GM23338 (cell line): ENCODE measurements at regions not wholly inside any gene's neighbourhood (a gene's known extent, or its start where the extent isn't known, plus 50 kb on each side); places are given as distances from the start of the nearest gene placed in this dataset.

ENCODE experiments used
- ATAC-seq: fragments of 200-7000 bp; cut with Tn5 transposase; 3 replicates; pipeline ENCODE4 v1.9.1; 2020
- DNase-seq: peaks from one replicate; pipeline ENCODE4 v3.0.0-alpha.2; 2015; ENCODE audit warnings: low spot score
- H2AFZ ChIP-seq: fragments of 200-600 bp; sonication (generic); 2 replicates; pipeline ENCODE4 v1.8.0; 2016; ENCODE audit warnings: antibody characterized with exemption, mild to moderate bottlenecking, moderate library complexity
- H3F3A ChIP-seq: fragments of 200-600 bp; sonication (generic); replicated peaks from 2 replicates; pipeline ENCODE4 v1.8.0; 2017; ENCODE audit warnings: antibody characterized with exemption, mixed run types, low read depth
- H3K27ac ChIP-seq: fragments of 200-600 bp; sonication (generic); 2 replicates; pipeline ENCODE4 v1.6.1; 2016; ENCODE audit warnings: low read depth
- H3K27me3 ChIP-seq: fragments of 200-600 bp; sonication (generic); 2 replicates; pipeline ENCODE4 v1.8.0; 2016; ENCODE audit warnings: mild to moderate bottlenecking, mixed run types, moderate library complexity; ENCODE audit not compliant: insufficient read depth
- H3K36me3 ChIP-seq: fragments of 200-600 bp; sonication (generic); 2 replicates; pipeline ENCODE4 v1.8.0; 2016; ENCODE audit warnings: mild to moderate bottlenecking; ENCODE audit not compliant: insufficient read depth
- H3K4me1 ChIP-seq: fragments of 200-600 bp; sonication (generic); 2 replicates; pipeline ENCODE4 v1.8.0; 2016; ENCODE audit warnings: mild to moderate bottlenecking, moderate library complexity; ENCODE audit not compliant: insufficient read depth
- H3K4me2 ChIP-seq: fragments of 200-600 bp; sonication (generic); 2 replicates; pipeline ENCODE4 v1.7.1; 2017; ENCODE audit warnings: mixed run types
- H3K4me3 ChIP-seq: fragments of 200-600 bp; sonication (generic); 2 replicates; pipeline ENCODE4 v1.6.1; 2016; ENCODE audit warnings: mixed run types
- H3K79me2 ChIP-seq: fragments of 200-600 bp; sonication (generic); replicated peaks from 2 replicates; pipeline ENCODE4 v1.8.0; 2017; ENCODE audit warnings: mild to moderate bottlenecking; ENCODE audit not compliant: insufficient read depth
- H3K9me2 ChIP-seq: fragments of 200-600 bp; sonication (generic); 2 replicates; pipeline ENCODE4 v1.8.0; 2017; ENCODE audit not compliant: insufficient read depth
- H4K20me1 ChIP-seq: fragments of 200-600 bp; sonication (generic); replicated peaks from 2 replicates; pipeline ENCODE4 v1.8.0; 2017; ENCODE audit warnings: mild to moderate bottlenecking; ENCODE audit not compliant: insufficient read depth
- H3K27ac Mint-ChIP-seq: 2 replicates; pipeline ENCODE4 v1.8.0; 2020; ENCODE audit warnings: inconsistent platforms, mild to moderate bottlenecking, moderate library complexity, mixed read lengths
- H3K27me3 Mint-ChIP-seq: 3 replicates; pipeline ENCODE4 v1.8.0; 2022; ENCODE audit warnings: low read depth, mild to moderate bottlenecking, moderate library complexity, mixed read lengths, inconsistent platforms; ENCODE audit not compliant: insufficient read depth, poor library complexity
- H3K36me3 Mint-ChIP-seq: 3 replicates; pipeline ENCODE4 v1.8.0; 2021; ENCODE audit warnings: low read depth, mild to moderate bottlenecking, inconsistent platforms, moderate library complexity, mixed read lengths
- H3K4me1 Mint-ChIP-seq: 3 replicates; pipeline ENCODE4 v1.8.0; 2020; ENCODE audit warnings: mild to moderate bottlenecking, inconsistent platforms, mixed read lengths
- H3K4me3 Mint-ChIP-seq: 3 replicates; pipeline ENCODE4 v1.8.0; 2021; ENCODE audit warnings: moderate library complexity, mild to moderate bottlenecking, inconsistent platforms, mixed read lengths
- H3K9me3 Mint-ChIP-seq: 3 replicates; pipeline ENCODE4 v1.8.0; 2020; ENCODE audit warnings: moderate library complexity, mild to moderate bottlenecking, inconsistent platforms, mixed read lengths
- CREB1 ChIP-seq: fragments of 250-450 bp; sonication (Bioruptor Pico); IDR thresholded peaks from 2 replicates; pipeline ENCODE4 v1.5.0; 2020; ENCODE audit warnings: low read depth, mild to moderate bottlenecking, moderate library complexity
- EZH2 ChIP-seq: fragments of 200-600 bp; sonication (generic); IDR thresholded peaks from one replicate; pipeline ENCODE4 v1.8.0; 2017; ENCODE audit warnings: antibody characterized with exemption, mild to moderate bottlenecking, low read depth; ENCODE audit not compliant: unreplicated experiment
- EZH2phosphoT487 ChIP-seq: fragments of 200-600 bp; sonication (generic); IDR thresholded peaks from one replicate; pipeline ENCODE4 v1.8.1; 2018; ENCODE audit warnings: antibody characterized with exemption; ENCODE audit not compliant: unreplicated experiment
- JUNB ChIP-seq: IDR thresholded peaks from one replicate; pipeline ENCODE4 v1.6.1; 2016; ENCODE audit warnings: antibody characterized with exemption; ENCODE audit not compliant: unreplicated experiment
- NANOG ChIP-seq: IDR thresholded peaks from 2 replicates; pipeline ENCODE4 v1.6.1; 2016; ENCODE audit warnings: antibody characterized with exemption, borderline replicate concordance
- POLR2AphosphoS5 ChIP-seq: IDR thresholded peaks from 2 replicates; pipeline ENCODE4 v1.6.1; 2016; ENCODE audit warnings: antibody characterized with exemption, low read depth
- STAT1 ChIP-seq: IDR thresholded peaks from one replicate; pipeline ENCODE4 v1.6.1; 2016; ENCODE audit warnings: antibody characterized with exemption; ENCODE audit not compliant: unreplicated experiment
- ZNF114 ChIP-seq: fragments of 250-450 bp; sonication (Bioruptor Pico); IDR thresholded peaks from 2 replicates; pipeline ENCODE4 v1.5.0; 2020; ENCODE audit warnings: mild to moderate bottlenecking, moderate library complexity
- ZNF331 ChIP-seq: fragments of 250-450 bp; sonication (Bioruptor Pico); IDR thresholded peaks from 2 replicates; pipeline ENCODE4 v1.5.0; 2020; ENCODE audit warnings: low read depth, mild to moderate bottlenecking, moderate library complexity
- TF ChIP-seq, protein P1 (sequence below), 2 experiments: fragments of 200-600 bp in 1 of 2; sonication (generic) in 1 of 2; conservative IDR thresholded peaks; 2 replicates each; pipeline versions ENCODE4 v1.5.1 to v1.6.1; 2016 to 2017; ENCODE audit warnings: antibody characterized with exemption in 2 of 2, low read depth in 2 of 2, mild to moderate bottlenecking in 2 of 2, moderate library complexity in 1 of 2
- TF ChIP-seq, protein P2 (sequence below): fragments of 250-450 bp; sonication (Bioruptor Pico); IDR thresholded peaks from 2 replicates; pipeline ENCODE4 v1.5.0; 2020; ENCODE audit warnings: mild to moderate bottlenecking, moderate library complexity
- TF ChIP-seq, protein P3 (sequence below): IDR thresholded peaks from 2 replicates; pipeline ENCODE4 v1.6.1; 2016; ENCODE audit warnings: antibody characterized with exemption

DNA sequence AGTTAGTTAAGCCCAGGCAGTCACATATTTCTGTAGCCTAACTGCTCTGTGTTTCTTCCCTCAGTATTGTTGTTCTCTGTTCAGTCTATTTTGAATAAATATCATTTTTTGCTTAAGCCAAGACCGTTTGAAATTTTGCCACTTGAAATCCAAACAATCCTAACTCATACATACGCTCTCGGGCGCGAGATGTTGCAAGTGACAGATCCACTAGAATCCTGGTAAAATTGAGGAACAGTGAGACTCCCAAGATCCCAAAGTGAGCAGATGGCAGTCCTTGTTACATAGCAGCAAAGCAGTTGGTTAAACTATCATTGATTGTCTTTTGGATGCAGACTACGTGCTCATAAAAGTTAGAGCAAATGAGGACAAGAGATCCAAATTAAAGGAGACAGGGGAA, 625.4 kb downstream of the TBL1XR1 start:
- Mint-ChIP-seq H3K4me1 (peaks cover 7% of the 10 kb centered on the region), H3K4me3 (no peak overlapping the region), H3K36me3 (no peaks in the 10 kb centered on the region), H3K27ac (no peak overlapping the region), H3K9me3 (no peaks in the 10 kb centered on the region), H3K27me3 (peaks cover 3% of the 10 kb centered on the region)
- Histone ChIP-seq H2AFZ (peak overlapping the region; percentile 57; the same call in 1 of the 2 replicates), H3K36me3 (no peaks in the 10 kb centered on the region), H4K20me1 (no peaks in the 10 kb centered on the region), H3K4me1 (peaks cover 10% of the 10 kb centered on the region), H3K4me2 (no peak overlapping the region), H3F3A (no peaks in the 10 kb centered on the region), H3K27ac (no peak overlapping the region), H3K4me3 (no peak overlapping the region), H3K27me3 (no peaks in the 10 kb centered on the region), H3K79me2 (no peaks in the 10 kb centered on the region), H3K9me2 (no peaks in the 10 kb centered on the region)
- no peak for DNase-seq
- TF ChIP-seq, protein P1, sequence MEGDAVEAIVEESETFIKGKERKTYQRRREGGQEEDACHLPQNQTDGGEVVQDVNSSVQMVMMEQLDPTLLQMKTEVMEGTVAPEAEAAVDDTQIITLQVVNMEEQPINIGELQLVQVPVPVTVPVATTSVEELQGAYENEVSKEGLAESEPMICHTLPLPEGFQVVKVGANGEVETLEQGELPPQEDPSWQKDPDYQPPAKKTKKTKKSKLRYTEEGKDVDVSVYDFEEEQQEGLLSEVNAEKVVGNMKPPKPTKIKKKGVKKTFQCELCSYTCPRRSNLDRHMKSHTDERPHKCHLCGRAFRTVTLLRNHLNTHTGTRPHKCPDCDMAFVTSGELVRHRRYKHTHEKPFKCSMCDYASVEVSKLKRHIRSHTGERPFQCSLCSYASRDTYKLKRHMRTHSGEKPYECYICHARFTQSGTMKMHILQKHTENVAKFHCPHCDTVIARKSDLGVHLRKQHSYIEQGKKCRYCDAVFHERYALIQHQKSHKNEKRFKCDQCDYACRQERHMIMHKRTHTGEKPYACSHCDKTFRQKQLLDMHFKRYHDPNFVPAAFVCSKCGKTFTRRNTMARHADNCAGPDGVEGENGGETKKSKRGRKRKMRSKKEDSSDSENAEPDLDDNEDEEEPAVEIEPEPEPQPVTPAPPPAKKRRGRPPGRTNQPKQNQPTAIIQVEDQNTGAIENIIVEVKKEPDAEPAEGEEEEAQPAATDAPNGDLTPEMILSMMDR (conservative IDR thresholded peaks at IDR 0.05; ENCODE audit: low read depth in 2 of 2) = no peak
- TF ChIP-seq ZNF331 (CRISPR knock-in tag) (no peak), EZH2phosphoT487 (no peak), CREB1 (CRISPR knock-in tag) (no peak), JUNB (no peak), NANOG (no peak), STAT1 (no peak), EZH2 (no peak), POLR2AphosphoS5 (no peak), ZNF114 (no peak)
- TF ChIP-seq, protein P2, sequence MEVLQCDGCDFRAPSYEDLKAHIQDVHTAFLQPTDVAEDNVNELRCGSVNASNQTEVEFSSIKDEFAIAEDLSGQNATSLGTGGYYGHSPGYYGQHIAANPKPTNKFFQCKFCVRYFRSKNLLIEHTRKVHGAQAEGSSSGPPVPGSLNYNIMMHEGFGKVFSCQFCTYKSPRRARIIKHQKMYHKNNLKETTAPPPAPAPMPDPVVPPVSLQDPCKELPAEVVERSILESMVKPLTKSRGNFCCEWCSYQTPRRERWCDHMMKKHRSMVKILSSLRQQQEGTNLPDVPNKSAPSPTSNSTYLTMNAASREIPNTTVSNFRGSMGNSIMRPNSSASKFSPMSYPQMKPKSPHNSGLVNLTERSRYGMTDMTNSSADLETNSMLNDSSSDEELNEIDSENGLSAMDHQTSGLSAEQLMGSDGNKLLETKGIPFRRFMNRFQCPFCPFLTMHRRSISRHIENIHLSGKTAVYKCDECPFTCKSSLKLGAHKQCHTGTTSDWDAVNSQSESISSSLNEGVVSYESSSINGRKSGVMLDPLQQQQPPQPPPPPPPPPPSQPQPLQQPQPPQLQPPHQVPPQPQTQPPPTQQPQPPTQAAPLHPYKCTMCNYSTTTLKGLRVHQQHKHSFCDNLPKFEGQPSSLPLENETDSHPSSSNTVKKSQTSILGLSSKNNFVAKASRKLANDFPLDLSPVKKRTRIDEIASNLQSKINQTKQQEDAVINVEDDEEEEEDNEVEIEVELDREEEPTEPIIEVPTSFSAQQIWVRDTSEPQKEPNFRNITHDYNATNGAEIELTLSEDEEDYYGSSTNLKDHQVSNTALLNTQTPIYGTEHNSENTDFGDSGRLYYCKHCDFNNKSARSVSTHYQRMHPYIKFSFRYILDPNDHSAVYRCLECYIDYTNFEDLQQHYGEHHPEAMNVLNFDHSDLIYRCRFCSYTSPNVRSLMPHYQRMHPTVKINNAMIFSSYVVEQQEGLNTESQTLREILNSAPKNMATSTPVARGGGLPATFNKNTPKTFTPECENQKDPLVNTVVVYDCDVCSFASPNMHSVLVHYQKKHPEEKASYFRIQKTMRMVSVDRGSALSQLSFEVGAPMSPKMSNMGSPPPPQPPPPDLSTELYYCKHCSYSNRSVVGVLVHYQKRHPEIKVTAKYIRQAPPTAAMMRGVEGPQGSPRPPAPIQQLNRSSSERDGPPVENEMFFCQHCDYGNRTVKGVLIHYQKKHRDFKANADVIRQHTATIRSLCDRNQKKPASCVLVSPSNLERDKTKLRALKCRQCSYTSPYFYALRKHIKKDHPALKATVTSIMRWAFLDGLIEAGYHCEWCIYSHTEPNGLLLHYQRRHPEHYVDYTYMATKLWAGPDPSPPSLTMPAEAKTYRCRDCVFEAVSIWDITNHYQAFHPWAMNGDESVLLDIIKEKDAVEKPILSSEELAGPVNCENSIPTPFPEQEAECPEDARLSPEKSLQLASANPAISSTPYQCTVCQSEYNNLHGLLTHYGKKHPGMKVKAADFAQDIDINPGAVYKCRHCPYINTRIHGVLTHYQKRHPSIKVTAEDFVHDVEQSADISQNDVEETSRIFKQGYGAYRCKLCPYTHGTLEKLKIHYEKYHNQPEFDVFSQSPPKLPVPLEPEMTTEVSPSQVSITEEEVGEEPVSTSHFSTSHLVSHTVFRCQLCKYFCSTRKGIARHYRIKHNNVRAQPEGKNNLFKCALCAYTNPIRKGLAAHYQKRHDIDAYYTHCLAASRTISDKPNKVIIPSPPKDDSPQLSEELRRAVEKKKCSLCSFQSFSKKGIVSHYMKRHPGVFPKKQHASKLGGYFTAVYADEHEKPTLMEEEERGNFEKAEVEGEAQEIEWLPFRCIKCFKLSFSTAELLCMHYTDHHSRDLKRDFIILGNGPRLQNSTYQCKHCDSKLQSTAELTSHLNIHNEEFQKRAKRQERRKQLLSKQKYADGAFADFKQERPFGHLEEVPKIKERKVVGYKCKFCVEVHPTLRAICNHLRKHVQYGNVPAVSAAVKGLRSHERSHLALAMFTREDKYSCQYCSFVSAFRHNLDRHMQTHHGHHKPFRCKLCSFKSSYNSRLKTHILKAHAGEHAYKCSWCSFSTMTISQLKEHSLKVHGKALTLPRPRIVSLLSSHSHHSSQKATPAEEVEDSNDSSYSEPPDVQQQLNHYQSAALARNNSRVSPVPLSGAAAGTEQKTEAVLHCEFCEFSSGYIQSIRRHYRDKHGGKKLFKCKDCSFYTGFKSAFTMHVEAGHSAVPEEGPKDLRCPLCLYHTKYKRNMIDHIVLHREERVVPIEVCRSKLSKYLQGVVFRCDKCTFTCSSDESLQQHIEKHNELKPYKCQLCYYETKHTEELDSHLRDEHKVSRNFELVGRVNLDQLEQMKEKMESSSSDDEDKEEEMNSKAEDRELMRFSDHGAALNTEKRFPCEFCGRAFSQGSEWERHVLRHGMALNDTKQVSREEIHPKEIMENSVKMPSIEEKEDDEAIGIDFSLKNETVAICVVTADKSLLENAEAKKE = no peak
- TF ChIP-seq, protein P3, sequence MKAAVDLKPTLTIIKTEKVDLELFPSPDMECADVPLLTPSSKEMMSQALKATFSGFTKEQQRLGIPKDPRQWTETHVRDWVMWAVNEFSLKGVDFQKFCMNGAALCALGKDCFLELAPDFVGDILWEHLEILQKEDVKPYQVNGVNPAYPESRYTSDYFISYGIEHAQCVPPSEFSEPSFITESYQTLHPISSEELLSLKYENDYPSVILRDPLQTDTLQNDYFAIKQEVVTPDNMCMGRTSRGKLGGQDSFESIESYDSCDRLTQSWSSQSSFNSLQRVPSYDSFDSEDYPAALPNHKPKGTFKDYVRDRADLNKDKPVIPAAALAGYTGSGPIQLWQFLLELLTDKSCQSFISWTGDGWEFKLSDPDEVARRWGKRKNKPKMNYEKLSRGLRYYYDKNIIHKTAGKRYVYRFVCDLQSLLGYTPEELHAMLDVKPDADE = no peak
- no peak for ATAC-seq
